NCI-H446 (cell line): ENCODE measurements at regions not wholly inside any gene's neighbourhood (a gene's known extent, or its start where the extent isn't known, plus 50 kb on each side); places are given as distances from the start of the nearest gene placed in this dataset.
"Not testable (repeated sequence)": the region's sequence is repeated elsewhere in the genome, so short reads cannot be mapped to it uniquely, and the experiment has no call there.

ENCODE experiments used
- DNase-seq, 2 experiments: peaks; one replicate each; lab custom pipeline; 2025; lab: John Stamatoyannopoulos, UW

GRCh38 chr2:34825686-34826085, 1226.6 kb upstream of the FAM98A start:
- no peak for DNase-seq

DNA sequence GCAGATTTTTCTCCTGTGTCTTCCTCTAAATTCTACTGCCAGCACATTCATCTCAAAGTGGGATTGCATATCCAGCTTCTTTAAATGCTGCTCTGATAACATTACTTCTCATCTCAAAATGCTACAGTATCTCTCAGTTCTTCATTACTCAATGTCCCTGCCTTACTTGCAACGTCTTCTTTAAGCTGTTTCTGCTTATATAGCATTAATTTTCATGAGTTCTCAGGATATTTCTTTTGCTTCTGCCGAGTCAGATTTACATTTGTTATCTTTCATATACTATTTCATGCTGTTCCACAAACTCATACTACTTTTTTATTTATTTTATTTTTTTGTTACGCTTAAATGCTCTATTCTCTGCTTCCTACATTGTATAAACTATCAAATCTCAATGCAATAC, 1223.5 kb upstream of the FAM98A start:
- DNase-seq, result no peak

- DNase-seq, result no peak
Measured at GRCh38 chr2:34815052-34815741, 1216.1 kb upstream of the FAM98A start.

GRCh38 chr2:34810456-34810855, 1211.4 kb upstream of the FAM98A start:
- DNase-seq, result no peak

DNA sequence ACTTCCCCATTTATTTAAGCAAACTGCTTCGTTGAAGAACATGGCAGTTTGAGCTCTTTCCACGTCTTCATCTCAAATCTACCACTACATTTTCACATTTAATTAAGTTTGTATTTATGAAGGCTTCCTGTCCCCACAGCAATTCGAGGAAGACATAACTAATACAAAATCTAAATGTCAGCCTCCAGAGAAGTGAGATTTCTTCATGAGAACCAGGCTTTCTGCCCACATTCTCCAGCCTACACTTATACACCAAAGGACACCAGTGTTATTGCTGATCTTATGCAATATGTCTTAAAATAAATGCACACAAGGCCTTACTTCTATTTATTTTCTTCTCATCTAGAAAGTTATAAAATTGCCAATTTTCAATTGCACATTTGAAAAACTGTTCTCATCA, 1209.3 kb upstream of the FAM98A start:
- DNase-seq, result no peak

DNA sequence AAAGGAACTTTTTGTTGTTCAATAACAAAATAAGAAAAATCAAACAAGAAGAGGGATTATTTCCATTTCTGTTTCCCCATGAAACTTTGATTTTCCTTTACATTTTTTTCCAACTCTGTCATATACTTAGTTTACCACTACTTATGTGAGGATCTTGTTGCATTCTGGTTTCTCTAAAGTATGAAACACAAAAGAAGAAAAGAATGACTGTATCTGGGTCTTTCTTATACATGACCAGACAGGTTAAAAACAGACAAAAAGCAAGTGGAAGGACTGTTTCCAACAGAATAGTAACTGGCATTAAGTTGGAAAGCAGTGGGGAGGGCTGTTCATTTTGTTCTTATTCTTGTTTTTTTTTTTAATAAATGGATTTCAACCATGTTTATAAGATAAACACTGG, 1207.8 kb upstream of the FAM98A start:
- DNase-seq, result no peak

DNA sequence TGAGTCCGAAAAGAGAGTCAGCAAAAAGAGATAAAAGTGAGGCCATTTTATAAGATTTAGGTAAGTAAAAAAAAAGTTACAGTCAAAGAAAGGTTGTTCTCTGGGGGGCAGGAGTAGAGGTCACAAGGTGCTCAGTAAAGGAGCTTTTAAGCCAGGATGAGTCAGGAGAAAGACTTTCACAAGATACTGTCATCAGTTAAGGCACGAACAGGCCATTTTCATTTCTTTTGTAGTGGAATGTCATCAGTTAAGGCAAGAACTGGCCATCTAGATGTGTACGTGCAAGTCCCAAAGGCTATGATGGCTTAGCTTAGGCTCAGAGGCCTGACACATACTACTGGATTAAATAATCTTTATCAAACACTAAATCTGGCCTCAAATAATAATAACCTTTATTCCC, 1207.3 kb upstream of the FAM98A start:
- no peak for DNase-seq

- DNase-seq, result no peak
Measured at GRCh38 chr2:34799556-34799955, 1200.5 kb upstream of the FAM98A start.

DNA sequence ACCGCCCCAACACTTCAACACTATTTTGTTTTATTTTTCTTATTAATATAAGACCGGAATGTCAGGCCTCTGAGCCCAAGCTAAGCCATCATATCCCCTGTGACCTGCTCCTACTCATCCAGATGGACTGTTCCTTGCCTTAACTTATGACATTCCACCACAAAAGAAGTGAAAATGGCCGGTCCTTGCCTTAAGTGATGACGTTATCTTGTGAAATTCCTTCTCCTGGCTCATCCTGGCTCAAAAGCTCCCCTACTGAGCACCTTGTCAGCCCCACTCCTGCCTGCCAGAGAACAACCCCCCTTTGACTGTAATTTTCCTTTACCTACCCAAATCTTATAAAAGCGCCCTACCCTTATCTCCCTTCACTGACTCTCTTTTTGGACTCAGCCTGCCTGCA, 1196.5 kb upstream of the FAM98A start:
- not testable (repeated sequence) for DNase-seq

GRCh38 chr2:34789169-34789568, 1190.1 kb upstream of the FAM98A start:
- no peak for DNase-seq

DNA sequence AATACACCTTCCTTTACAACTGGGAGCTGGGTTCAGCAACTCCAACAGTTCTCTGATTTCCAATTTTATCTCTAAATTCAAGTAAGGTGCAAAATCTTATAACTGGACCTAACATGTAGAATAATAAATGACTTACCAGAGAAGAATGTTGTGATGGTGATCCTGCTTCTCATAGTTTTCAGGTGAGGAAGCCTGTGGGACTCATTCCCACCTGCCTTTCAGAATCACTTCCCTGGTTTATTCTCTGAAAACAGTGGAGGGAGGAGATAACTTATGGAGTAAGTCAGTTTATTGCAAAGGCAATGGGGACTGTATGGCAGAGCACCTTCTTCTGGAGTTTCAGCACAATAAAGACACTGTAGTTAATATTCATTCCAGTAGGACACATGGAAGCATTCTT, 1188.2 kb upstream of the FAM98A start:
- DNase-seq, result no peak

DNA sequence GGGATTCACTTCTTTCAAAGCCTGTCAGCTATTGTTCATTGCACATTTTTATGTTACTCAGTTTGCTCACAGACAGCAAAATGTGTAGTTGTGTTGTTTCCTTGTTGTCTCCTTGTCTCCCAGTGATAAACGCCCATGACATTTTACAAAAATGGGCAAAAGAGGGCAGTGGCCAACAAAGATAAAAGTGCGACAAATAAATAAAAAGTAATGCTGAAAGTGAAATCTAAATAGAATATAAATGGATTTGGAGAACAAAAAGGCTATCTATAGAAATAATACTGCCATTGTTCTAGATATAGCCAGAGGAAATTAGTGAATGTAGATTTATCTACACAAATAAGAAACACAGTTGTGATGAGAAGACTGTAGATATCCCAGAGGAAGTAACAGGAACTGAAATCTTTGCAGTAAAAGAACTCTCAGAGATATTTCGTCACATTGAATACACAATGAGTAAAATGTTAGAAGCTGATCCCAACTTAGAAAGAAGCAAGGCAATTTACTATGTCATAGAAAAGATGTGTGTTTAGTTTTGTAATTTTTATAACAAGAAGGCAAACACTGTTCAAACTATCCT, 1186.2 kb upstream of the FAM98A start:
- DNase-seq, result no peak

GRCh38 chr2:34784701-34785100, 1185.6 kb upstream of the FAM98A start:
- DNase-seq, result no peak

DNA sequence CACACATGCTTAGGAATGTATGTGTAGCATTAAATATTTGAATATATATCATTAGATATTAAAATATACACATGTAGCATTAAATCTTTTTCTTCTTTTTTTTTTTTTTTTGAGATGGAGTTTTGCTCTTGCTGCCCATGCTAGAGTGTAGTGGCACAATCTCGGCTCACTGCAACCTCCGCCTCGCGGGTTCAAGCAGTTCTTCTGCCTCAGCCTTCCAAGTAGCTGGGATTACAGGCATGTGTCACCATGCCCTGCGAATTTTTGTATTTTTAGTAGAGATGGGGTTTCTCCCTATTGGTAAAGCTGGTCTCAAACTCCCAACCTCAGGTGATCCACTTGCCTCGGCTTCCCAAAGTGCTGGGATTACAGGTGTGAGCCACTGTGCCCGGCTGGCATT, 1151.6 kb upstream of the FAM98A start:
- not testable (repeated sequence) for DNase-seq

DNA sequence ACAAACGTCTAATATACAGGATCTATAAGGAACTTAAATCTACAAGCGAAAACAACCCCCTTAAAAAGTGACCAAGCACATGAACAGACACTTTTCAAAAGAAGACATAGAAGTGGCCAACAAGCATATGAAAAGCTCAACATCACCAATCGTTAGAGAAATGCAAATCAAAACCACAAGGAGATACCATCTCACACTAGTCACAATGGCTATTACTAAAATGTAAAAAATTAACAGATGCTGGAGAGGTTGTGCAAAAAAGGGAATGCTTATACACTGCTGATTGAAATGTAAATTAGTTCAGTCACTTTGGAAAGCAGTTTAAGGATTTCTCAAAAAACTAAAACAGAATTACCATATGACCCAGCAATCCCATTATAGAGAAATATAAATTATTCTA, 1148.5 kb upstream of the FAM98A start:
- DNase-seq, result no peak

GRCh38 chr2:34738691-34739090, 1139.6 kb upstream of the FAM98A start:
- no peak for DNase-seq

GRCh38 chr2:34737146-34737545, 1138.0 kb upstream of the FAM98A start:
- no peak for DNase-seq

GRCh38 chr2:34736482-34736881, 1137.4 kb upstream of the FAM98A start:
- DNase-seq, result no peak

DNA sequence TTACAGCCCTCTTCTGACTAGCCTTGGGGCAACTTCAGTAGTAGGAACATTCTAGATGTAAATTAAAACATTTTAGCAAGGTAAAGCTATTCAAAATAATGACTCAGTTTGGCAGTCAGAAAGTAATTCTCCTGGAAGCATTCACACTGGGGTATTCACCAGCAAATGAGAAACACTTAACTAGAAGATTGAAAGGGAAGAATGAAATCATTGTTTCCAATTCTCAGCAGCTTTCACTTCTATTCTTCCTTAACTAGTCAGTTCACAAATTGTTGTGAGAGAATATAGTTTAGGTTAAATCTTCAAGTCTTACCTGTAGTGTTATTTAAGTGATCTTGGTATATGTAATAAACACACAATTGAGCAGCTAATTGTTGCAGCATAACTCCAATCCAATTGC, 1135.6 kb upstream of the FAM98A start:
- no peak for DNase-seq

DNA sequence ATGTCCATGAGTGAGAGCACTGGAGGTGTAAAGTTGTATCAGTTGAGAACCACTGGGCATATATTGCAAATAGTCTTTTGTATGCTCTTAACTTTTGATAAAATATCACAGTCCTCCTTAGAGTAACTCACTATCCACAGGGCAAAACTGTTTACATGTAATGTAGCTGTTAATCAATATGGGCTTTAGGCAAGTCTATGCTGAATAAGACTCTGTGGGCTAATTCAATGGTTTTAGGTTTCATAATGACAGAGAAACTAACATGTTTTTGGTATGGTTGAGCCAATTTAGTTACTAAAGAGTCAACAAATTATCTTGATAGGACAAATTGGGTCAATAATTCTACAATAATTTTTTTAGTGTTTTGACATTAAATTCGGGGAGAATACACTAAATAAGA, 1134.9 kb upstream of the FAM98A start:
- DNase-seq, result no peak

GRCh38 chr2:34731292-34731691, 1132.2 kb upstream of the FAM98A start:
- no peak for DNase-seq

GRCh38 chr2:34729845-34730244, 1130.7 kb upstream of the FAM98A start:
- DNase-seq, result no peak

DNA sequence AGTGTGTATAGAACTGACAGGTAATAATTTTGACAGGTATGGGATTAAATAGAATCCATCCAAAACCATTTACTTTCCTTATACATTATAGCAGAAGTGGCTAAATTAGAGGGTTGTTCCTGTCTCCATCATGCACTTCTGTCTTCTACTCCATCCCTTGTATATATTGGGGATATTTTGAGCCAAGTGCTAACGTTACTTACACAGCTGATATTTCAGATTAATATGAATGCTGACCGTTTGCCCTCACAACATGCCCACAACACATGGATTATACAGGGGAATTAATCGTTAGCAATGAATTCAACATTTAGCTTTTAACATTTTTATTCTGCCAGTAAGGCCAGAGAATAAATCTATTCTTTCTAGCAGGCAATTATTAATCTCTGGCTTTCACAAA, 1125.0 kb upstream of the FAM98A start:
- no peak for DNase-seq

- no peak for DNase-seq
Measured at GRCh38 chr2:34723683-34724082, 1124.6 kb upstream of the FAM98A start.
